Nephron (organoid): ENCODE measurements at regions not wholly inside any gene's neighbourhood (a gene's known extent, or its start where the extent isn't known, plus 50 kb on each side); places are given as distances from the start of the nearest gene placed in this dataset.

Source experiments
- H3K27ac Mint-ChIP-seq, 3 experiments: 2 replicates each; pipeline ENCODE4 v1.8.0; 2020; ENCODE audit warnings: mixed read lengths in 3 of 3, mild to moderate bottlenecking in 2 of 3, moderate library complexity in 1 of 3
- H3K27me3 Mint-ChIP-seq: 2 replicates; pipeline ENCODE4 v1.8.0; 2021; ENCODE audit warnings: low read depth, mild to moderate bottlenecking, moderate library complexity, mixed read lengths
- H3K36me3 Mint-ChIP-seq: 2 replicates; pipeline ENCODE4 v1.8.0; 2020; ENCODE audit warnings: low read depth, mixed read lengths
- H3K4me1 Mint-ChIP-seq: 2 replicates; pipeline ENCODE4 v1.8.0; 2020; ENCODE audit warnings: mixed read lengths
- H3K4me3 Mint-ChIP-seq, 3 experiments: 2 replicates each; pipeline ENCODE4 v1.8.0; 2020; ENCODE audit warnings: mild to moderate bottlenecking in 3 of 3, mixed read lengths in 3 of 3, moderate library complexity in 2 of 3
- H3K9me3 Mint-ChIP-seq: 2 replicates; pipeline ENCODE4 v1.8.0; 2020; ENCODE audit warnings: mixed read lengths
- CTCF ChIP-seq, 3 experiments: fragments of 200-600 bp; sonication (generic); IDR thresholded peaks; one replicate each; pipeline ENCODE4 v1.5.0; 2021; ENCODE audit warnings: antibody characterized with exemption in 3 of 3; ENCODE audit not compliant: unreplicated experiment in 3 of 3

- no peak for TF ChIP-seq CTCF (IDR thresholded peaks at IDR 0.05; ENCODE audit: unreplicated experiment in 3 of 3)
- Mint-ChIP-seq H3K27me3 (peaks cover 9% of the 10 kb centered on the region), H3K9me3 (no peaks in the 10 kb centered on the region), H3K4me1 (peaks cover 7% of the 10 kb centered on the region), H3K36me3 (no peaks in the 10 kb centered on the region), H3K4me3 (no peak overlapping the region), H3K27ac (no peak overlapping the region)
Observed at GRCh38 chr6:169993861-169994481, 242.5 kb downstream of the ERMARD start.

DNA sequence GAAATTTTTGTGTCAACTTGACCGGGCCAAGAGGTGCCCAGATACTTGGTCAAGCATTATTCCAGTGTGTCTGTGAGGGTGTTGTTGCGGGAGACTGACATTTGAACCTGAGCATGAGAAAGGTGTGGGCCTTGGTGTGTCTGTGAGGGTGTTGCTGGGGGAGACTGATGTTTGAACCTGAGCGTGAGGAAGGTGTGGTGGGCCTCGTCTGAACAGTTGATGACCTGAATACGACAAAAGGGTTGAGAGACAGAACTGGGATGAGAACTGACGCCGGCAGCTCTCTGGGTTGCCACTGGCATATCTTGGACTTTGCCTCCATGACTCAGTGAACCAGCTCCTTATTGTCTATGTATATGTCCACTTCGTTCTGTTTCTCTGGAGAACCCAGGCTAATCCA lies 240.5 kb downstream of the ERMARD start:
- Mint-ChIP-seq H3K36me3 (no peaks in the 10 kb centered on the region), H3K27me3 (peaks cover 5% of the 10 kb centered on the region), H3K4me1 (peaks cover 7% of the 10 kb centered on the region), H3K9me3 (no peaks in the 10 kb centered on the region), H3K27ac (no peak overlapping the region), H3K4me3 (no peak overlapping the region)
- TF ChIP-seq CTCF (IDR thresholded peaks at IDR 0.05; ENCODE audit: unreplicated experiment in 3 of 3), result no peak

DNA sequence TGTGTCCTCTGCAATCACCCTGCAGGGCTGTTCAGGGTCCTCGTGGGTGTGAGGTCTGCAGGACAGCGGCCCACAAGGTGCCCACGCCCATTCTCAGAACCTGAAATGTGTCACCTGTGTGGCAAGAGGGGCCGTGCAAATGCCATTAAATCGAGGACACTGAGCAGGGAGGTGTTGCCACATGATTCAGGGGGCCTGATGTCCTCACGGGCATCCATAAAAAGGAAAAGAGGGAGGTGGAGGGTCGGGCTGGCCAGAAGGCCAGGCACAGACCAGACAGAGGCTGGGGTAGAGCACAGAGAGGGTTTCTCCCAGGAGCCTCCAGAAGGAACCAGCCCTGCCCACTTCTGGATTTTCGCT lies 239.6 kb downstream of the ERMARD start:
- Mint-ChIP-seq H3K4me1 (peaks cover 7% of the 10 kb centered on the region), H3K9me3 (no peaks in the 10 kb centered on the region), H3K36me3 (no peaks in the 10 kb centered on the region), H3K27ac (no peak overlapping the region), H3K27me3 (peaks cover 6% of the 10 kb centered on the region), H3K4me3 (no peak overlapping the region)
- no peak for TF ChIP-seq CTCF (IDR thresholded peaks at IDR 0.05; ENCODE audit: unreplicated experiment in 3 of 3)

DNA sequence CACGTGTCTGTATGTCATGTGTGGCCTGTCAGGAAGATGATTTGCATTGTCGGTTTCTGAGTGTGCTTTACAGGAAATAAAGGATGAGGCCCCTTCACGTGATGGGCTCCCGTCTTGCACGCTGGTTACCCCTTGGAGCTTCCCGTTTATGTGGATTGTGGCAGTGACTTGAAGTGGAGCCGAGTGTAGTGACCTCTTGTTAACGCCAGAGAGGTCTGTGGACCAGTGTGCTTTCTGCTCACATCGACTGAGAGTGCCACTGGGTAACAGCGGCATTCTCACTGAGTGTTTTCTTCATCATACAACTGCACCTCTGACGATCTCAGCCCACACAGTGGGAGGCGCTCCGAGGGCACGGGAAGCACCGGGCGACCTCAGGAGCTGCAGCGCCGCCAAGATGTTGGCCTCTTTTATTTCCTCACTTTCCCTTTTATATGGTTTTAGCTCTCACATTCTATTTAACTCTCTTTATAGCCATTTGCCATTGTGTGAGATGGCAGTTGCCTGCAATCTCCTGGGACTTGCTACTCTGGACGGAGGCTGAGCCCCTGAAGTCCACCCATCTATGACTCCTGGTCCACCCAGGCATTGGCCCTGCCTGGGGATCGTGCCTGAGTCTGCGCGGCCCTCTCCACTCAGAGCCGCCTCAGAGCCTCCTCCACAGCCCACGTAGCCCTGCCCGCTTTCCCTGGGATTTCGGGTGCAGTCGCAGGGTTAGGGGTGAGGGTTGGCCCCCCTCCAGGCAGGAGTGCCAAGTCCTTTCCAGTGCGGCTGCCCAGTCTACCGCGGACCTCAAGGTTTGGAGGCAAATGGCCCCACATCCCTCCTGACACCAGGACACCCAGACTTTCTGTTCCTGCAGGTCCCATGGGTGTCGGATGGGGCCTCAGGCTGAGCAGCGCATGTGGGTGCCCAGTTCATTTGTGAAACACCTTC lies 238.9 kb downstream of the ERMARD start:
- Mint-ChIP-seq H3K9me3 (no peaks in the 10 kb centered on the region), H3K4me3 (no peak overlapping the region), H3K36me3 (no peaks in the 10 kb centered on the region), H3K27ac (no peak overlapping the region), H3K4me1 (peaks cover 7% of the 10 kb centered on the region), H3K27me3 (peaks cover 9% of the 10 kb centered on the region)
- TF ChIP-seq CTCF (IDR thresholded peaks at IDR 0.05; ENCODE audit: unreplicated experiment in 3 of 3), result no peak

DNA sequence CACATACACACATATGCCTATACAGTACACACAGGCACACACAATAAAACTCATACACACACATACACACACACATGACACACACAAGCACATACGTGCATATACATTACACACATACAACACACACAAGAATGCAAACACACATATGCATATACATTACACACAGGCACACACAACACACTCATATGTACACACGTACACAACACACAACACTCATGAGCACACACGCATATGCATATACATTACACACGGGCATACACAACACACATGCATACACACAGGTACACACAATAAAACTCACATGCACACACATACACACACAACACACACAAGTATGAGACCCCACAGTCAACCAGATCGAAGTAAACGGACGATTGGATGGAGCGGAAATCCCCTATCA lies 238.2 kb downstream of the ERMARD start:
- no peak overlapping the region for H3K4me3 Mint-ChIP-seq
- no peak for TF ChIP-seq CTCF (IDR thresholded peaks at IDR 0.05; ENCODE audit: unreplicated experiment in 3 of 3)
- no peaks in the 10 kb centered on the region for H3K36me3 Mint-ChIP-seq
- H3K9me3 Mint-ChIP-seq, result no peaks in the 10 kb centered on the region
- H3K4me1 Mint-ChIP-seq, result peaks cover 7% of the 10 kb centered on the region
- peaks cover 9% of the 10 kb centered on the region for H3K27me3 Mint-ChIP-seq
- no peak overlapping the region for H3K27ac Mint-ChIP-seq
